ENCODE measurements at regions not wholly inside any gene's neighbourhood (a gene's known extent, or its start where the extent isn't known, plus 50 kb on each side); places are given as distances from the start of the nearest gene placed in this dataset.

DNA sequence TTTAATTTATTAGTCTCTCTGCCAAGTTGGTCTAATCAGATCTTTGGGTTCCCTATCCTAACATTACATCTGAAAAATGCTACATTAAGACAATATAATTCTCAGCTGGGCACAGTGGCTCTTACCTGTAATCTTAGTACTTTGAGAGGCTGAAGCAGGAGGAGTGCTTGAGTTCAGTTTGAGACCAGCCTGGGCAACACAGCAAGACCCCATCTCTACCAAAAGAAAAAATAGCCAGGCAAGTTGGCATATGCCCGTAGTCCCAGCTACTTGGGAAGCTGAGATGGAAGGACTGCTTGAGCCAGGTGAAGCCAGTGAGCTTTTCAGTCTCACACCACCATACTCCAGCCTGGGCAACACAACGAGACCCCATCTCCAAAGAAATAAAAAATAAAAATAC lies 95.0 kb downstream of the KLF12 start:
- Histone ChIP-seq H3K4me3 (ENCODE audit: low read length) (no peak overlapping the region), H3K36me3 (ENCODE audit: control insufficient read depth, insufficient read depth, low read length) (no peaks in the 10 kb centered on the region), H3K4me1 (ENCODE audit: control insufficient read depth, insufficient read depth, low read length) (no peaks in the 10 kb centered on the region), H3K9me3 (ENCODE audit: control insufficient read depth, low read length) (no peaks in the 10 kb centered on the region), H3K9ac (ENCODE audit: low read length) (no peak overlapping the region), H3K27me3 (ENCODE audit: control insufficient read depth, insufficient read depth, low read length) (no peaks in the 10 kb centered on the region)

GRCh38 chr13:74037762-74038161 lies 96.4 kb downstream of the KLF12 start:
- Histone ChIP-seq H3K4me1 (ENCODE audit: control insufficient read depth, insufficient read depth, low read length) (no peaks in the 10 kb centered on the region), H3K27me3 (ENCODE audit: control insufficient read depth, insufficient read depth, low read length) (no peaks in the 10 kb centered on the region), H3K9ac (ENCODE audit: low read length) (no peak overlapping the region), H3K36me3 (ENCODE audit: control insufficient read depth, insufficient read depth, low read length) (no peaks in the 10 kb centered on the region), H3K4me3 (ENCODE audit: low read length) (no peak overlapping the region), H3K9me3 (ENCODE audit: control insufficient read depth, low read length) (no peaks in the 10 kb centered on the region)

- H3K9me3 ChIP-seq (ENCODE audit: control insufficient read depth, low read length), result no peaks in the 10 kb centered on the region
- no peaks in the 10 kb centered on the region for H3K27me3 ChIP-seq (ENCODE audit: control insufficient read depth, insufficient read depth, low read length)
- H3K36me3 ChIP-seq (ENCODE audit: control insufficient read depth, insufficient read depth, low read length), result no peaks in the 10 kb centered on the region
- no peak overlapping the region for H3K4me3 ChIP-seq (ENCODE audit: low read length)
- H3K9ac ChIP-seq (ENCODE audit: low read length), result no peak overlapping the region
- H3K4me1 ChIP-seq (ENCODE audit: control insufficient read depth, insufficient read depth, low read length), result no peaks in the 10 kb centered on the region
Observed at GRCh38 chr13:74036373-74036772, 97.8 kb downstream of the KLF12 start.

- H3K4me3 ChIP-seq (ENCODE audit: low read length), result no peak overlapping the region
- no peaks in the 10 kb centered on the region for H3K4me1 ChIP-seq (ENCODE audit: control insufficient read depth, insufficient read depth, low read length)
- H3K9ac ChIP-seq (ENCODE audit: low read length), result no peak overlapping the region
- no peaks in the 10 kb centered on the region for H3K27me3 ChIP-seq (ENCODE audit: control insufficient read depth, insufficient read depth, low read length)
- H3K9me3 ChIP-seq (ENCODE audit: control insufficient read depth, low read length), result no peaks in the 10 kb centered on the region
- no peaks in the 10 kb centered on the region for H3K36me3 ChIP-seq (ENCODE audit: control insufficient read depth, insufficient read depth, low read length)
Observed at GRCh38 chr13:74035896-74036295, 98.3 kb downstream of the KLF12 start.

DNA sequence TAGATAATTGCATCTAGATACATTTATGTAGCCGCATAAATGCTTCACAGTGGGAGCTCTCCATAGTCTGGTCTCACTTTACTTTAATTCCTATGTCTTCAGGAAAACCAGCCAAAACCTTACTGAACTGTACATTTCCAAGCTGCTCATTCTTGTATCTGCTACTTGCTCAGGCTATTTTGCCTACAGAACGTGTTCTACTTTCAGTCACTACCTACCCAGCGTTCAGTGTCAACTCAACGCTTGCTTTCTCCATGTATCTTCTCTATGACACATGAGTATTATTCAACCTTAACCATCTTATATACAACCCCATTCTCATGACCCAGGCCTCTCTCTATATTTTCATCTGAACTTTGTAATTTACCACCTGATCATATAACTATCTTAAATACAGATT lies 101.9 kb downstream of the KLF12 start:
- Histone ChIP-seq H3K9me3 (ENCODE audit: control insufficient read depth, low read length) (no peaks in the 10 kb centered on the region), H3K4me1 (ENCODE audit: control insufficient read depth, insufficient read depth, low read length) (peaks cover 8% of the 10 kb centered on the region), H3K27me3 (ENCODE audit: control insufficient read depth, insufficient read depth, low read length) (no peaks in the 10 kb centered on the region), H3K36me3 (ENCODE audit: control insufficient read depth, insufficient read depth, low read length) (no peaks in the 10 kb centered on the region), H3K9ac (ENCODE audit: low read length) (no peak overlapping the region), H3K4me3 (ENCODE audit: low read length) (no peak overlapping the region)

GRCh38 chr13:74027161-74027779 lies 106.9 kb downstream of the KLF12 start:
- no peaks in the 10 kb centered on the region for H3K9me3 ChIP-seq (ENCODE audit: control insufficient read depth, low read length)

GRCh38 chr13:74026753-74027152 lies 107.5 kb downstream of the KLF12 start:
- H3K9ac ChIP-seq (ENCODE audit: low read length), result no peak overlapping the region
- no peaks in the 10 kb centered on the region for H3K9me3 ChIP-seq (ENCODE audit: control insufficient read depth, low read length)
- no peak overlapping the region for H3K4me3 ChIP-seq (ENCODE audit: low read length)
- peaks cover 20% of the 10 kb centered on the region for H3K4me1 ChIP-seq (ENCODE audit: control insufficient read depth, insufficient read depth, low read length)
- H3K36me3 ChIP-seq (ENCODE audit: control insufficient read depth, insufficient read depth, low read length), result no peaks in the 10 kb centered on the region
- no peaks in the 10 kb centered on the region for H3K27me3 ChIP-seq (ENCODE audit: control insufficient read depth, insufficient read depth, low read length)

More at GRCh38 chr13:74027161-74027779, 106.9 kb downstream of the KLF12 start:
- no peak overlapping the region for H3K4me3 ChIP-seq (ENCODE audit: low read length)
- H3K4me1 ChIP-seq (ENCODE audit: control insufficient read depth, insufficient read depth, low read length), result peaks cover 15% of the 10 kb centered on the region
- no peaks in the 10 kb centered on the region for H3K27me3 ChIP-seq (ENCODE audit: control insufficient read depth, insufficient read depth, low read length)
- H3K9ac ChIP-seq (ENCODE audit: low read length), result no peak overlapping the region
- no peaks in the 10 kb centered on the region for H3K36me3 ChIP-seq (ENCODE audit: control insufficient read depth, insufficient read depth, low read length)

GRCh38 chr13:74025369-74025768 lies 108.8 kb downstream of the KLF12 start:
- no peaks in the 10 kb centered on the region for H3K27me3 ChIP-seq (ENCODE audit: control insufficient read depth, insufficient read depth, low read length)
- peaks cover 27% of the 10 kb centered on the region for H3K4me1 ChIP-seq (ENCODE audit: control insufficient read depth, insufficient read depth, low read length)
- H3K4me3 ChIP-seq (ENCODE audit: low read length), result no peak overlapping the region
- no peaks in the 10 kb centered on the region for H3K9me3 ChIP-seq (ENCODE audit: control insufficient read depth, low read length)
- H3K36me3 ChIP-seq (ENCODE audit: control insufficient read depth, insufficient read depth, low read length), result no peaks in the 10 kb centered on the region
- no peak overlapping the region for H3K9ac ChIP-seq (ENCODE audit: low read length)

GRCh38 chr13:74024856-74025255 lies 109.3 kb downstream of the KLF12 start:
- Histone ChIP-seq H3K4me1 (ENCODE audit: control insufficient read depth, insufficient read depth, low read length) (peaks cover 24% of the 10 kb centered on the region), H3K4me3 (ENCODE audit: low read length) (no peak overlapping the region), H3K9me3 (ENCODE audit: control insufficient read depth, low read length) (no peaks in the 10 kb centered on the region), H3K36me3 (ENCODE audit: control insufficient read depth, insufficient read depth, low read length) (no peaks in the 10 kb centered on the region), H3K27me3 (ENCODE audit: control insufficient read depth, insufficient read depth, low read length) (peaks cover 5% of the 10 kb centered on the region), H3K9ac (ENCODE audit: low read length) (no peak overlapping the region)

- no peaks in the 10 kb centered on the region for H3K36me3 ChIP-seq (ENCODE audit: control insufficient read depth, insufficient read depth, low read length)
- H3K27me3 ChIP-seq (ENCODE audit: control insufficient read depth, insufficient read depth, low read length), result peaks cover 8% of the 10 kb centered on the region
- no peaks in the 10 kb centered on the region for H3K9me3 ChIP-seq (ENCODE audit: control insufficient read depth, low read length)
- no peak overlapping the region for H3K4me3 ChIP-seq (ENCODE audit: low read length)
- peaks cover 19% of the 10 kb centered on the region for H3K4me1 ChIP-seq (ENCODE audit: control insufficient read depth, insufficient read depth, low read length)
- H3K9ac ChIP-seq (ENCODE audit: low read length), result no peak overlapping the region
Observed at GRCh38 chr13:74024314-74024713, 109.9 kb downstream of the KLF12 start.

GRCh38 chr13:74023484-74023883 lies 110.7 kb downstream of the KLF12 start:
- peaks cover 8% of the 10 kb centered on the region for H3K27me3 ChIP-seq (ENCODE audit: control insufficient read depth, insufficient read depth, low read length)
- H3K9me3 ChIP-seq (ENCODE audit: control insufficient read depth, low read length), result no peaks in the 10 kb centered on the region
- H3K36me3 ChIP-seq (ENCODE audit: control insufficient read depth, insufficient read depth, low read length), result no peaks in the 10 kb centered on the region
- H3K9ac ChIP-seq (ENCODE audit: low read length), result no peak overlapping the region
- H3K4me3 ChIP-seq (ENCODE audit: low read length), result no peak overlapping the region
- peaks cover 19% of the 10 kb centered on the region for H3K4me1 ChIP-seq (ENCODE audit: control insufficient read depth, insufficient read depth, low read length)

GRCh38 chr13:74021505-74021904 lies 112.7 kb downstream of the KLF12 start:
- peaks cover 19% of the 10 kb centered on the region for H3K4me1 ChIP-seq (ENCODE audit: control insufficient read depth, insufficient read depth, low read length)
- H3K36me3 ChIP-seq (ENCODE audit: control insufficient read depth, insufficient read depth, low read length), result no peaks in the 10 kb centered on the region
- no peak overlapping the region for H3K4me3 ChIP-seq (ENCODE audit: low read length)
- H3K27me3 ChIP-seq (ENCODE audit: control insufficient read depth, insufficient read depth, low read length), result peaks cover 8% of the 10 kb centered on the region
- no peaks in the 10 kb centered on the region for H3K9me3 ChIP-seq (ENCODE audit: control insufficient read depth, low read length)
- H3K9ac ChIP-seq (ENCODE audit: low read length), result no peak overlapping the region

DNA sequence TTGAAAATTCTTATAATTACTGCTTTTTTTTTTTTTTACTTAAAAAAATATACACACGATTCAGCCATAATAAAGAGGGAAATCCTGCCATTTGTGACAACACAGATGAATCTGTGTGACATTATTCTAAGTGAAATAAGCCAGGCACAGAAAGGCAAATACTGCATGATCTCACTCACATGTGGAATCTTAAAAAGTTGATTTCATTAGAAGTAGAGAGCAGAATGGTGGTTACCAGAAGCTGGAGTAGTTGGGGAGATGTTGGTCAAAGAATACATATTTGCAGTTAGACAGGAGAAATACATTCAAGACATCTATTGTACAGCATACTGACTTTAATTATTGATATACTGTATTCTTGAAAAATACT lies 116.2 kb downstream of the KLF12 start:
- Histone ChIP-seq H3K9ac (ENCODE audit: low read length) (no peak overlapping the region), H3K27me3 (ENCODE audit: control insufficient read depth, insufficient read depth, low read length) (peaks cover 9% of the 10 kb centered on the region), H3K9me3 (ENCODE audit: control insufficient read depth, low read length) (no peaks in the 10 kb centered on the region), H3K4me3 (ENCODE audit: low read length) (no peak overlapping the region), H3K4me1 (ENCODE audit: control insufficient read depth, insufficient read depth, low read length) (peaks cover 12% of the 10 kb centered on the region), H3K36me3 (ENCODE audit: control insufficient read depth, insufficient read depth, low read length) (no peaks in the 10 kb centered on the region)
